Ishikawa (cell line): ENCODE measurements at regions not wholly inside any gene's neighbourhood (a gene's known extent, or its start where the extent isn't known, plus 50 kb on each side); places are given as distances from the start of the nearest gene placed in this dataset.
A peak's percentile ranks its signal among the peaks of the same experiment; 100 is the strongest.

ENCODE experiments used
- CEBPB ChIP-seq: IDR thresholded peaks from 2 replicates; pipeline ENCODE4 v1.6.1; 2012
- CREB1 ChIP-seq: IDR thresholded peaks from 2 replicates; pipeline ENCODE4 v1.6.1; 2012; ENCODE audit warnings: low read depth
- EGR1 ChIP-seq: IDR thresholded peaks from 2 replicates; pipeline ENCODE4 v1.6.1; 2012
- EP300 ChIP-seq: IDR thresholded peaks from 2 replicates; pipeline ENCODE4 v1.6.1; 2012; ENCODE audit warnings: borderline replicate concordance
- FOXM1 ChIP-seq: IDR thresholded peaks from 2 replicates; pipeline ENCODE4 v1.6.1; 2012; ENCODE audit warnings: low read depth, borderline replicate concordance
- MAX ChIP-seq: IDR thresholded peaks from 2 replicates; pipeline ENCODE4 v1.6.1; 2012
- NFIC ChIP-seq: IDR thresholded peaks from 2 replicates; pipeline ENCODE4 v1.6.1; 2012
- RAD21 ChIP-seq: IDR thresholded peaks from 2 replicates; pipeline ENCODE4 v1.6.1; 2012; ENCODE audit warnings: low read depth
- REST ChIP-seq: IDR thresholded peaks from 2 replicates; pipeline ENCODE4 v1.6.1; 2012; ENCODE audit warnings: low read depth, mild to moderate bottlenecking
- TAF1 ChIP-seq: IDR thresholded peaks from 2 replicates; pipeline ENCODE4 v1.6.1; 2012; ENCODE audit warnings: low read depth, mild to moderate bottlenecking
- TCF12 ChIP-seq: IDR thresholded peaks from 2 replicates; pipeline ENCODE4 v1.6.1; 2012; ENCODE audit warnings: low read depth
- TEAD4 ChIP-seq: IDR thresholded peaks from 2 replicates; pipeline ENCODE4 v1.6.1; 2012
- USF1 ChIP-seq: IDR thresholded peaks from 2 replicates; pipeline ENCODE4 v1.6.1; 2012
- YY1 ChIP-seq: IDR thresholded peaks from 2 replicates; pipeline ENCODE4 v1.6.1; 2012; ENCODE audit warnings: low read depth
- ZBTB7A ChIP-seq: IDR thresholded peaks from 2 replicates; pipeline ENCODE4 v1.6.1; 2012; ENCODE audit warnings: low read depth

GRCh38 chr14:23719225-23719985, 83.2 kb downstream of the DHRS2 start:
- TF ChIP-seq YY1 = no peak
- TF ChIP-seq MAX = no peak
- no peak for TF ChIP-seq RAD21
- no peak for TF ChIP-seq TAF1
- TF ChIP-seq TCF12 = no peak
- no peak for TF ChIP-seq EGR1

- TF ChIP-seq TCF12 (no peak), USF1 (no peak), EGR1 (no peak), ZBTB7A (no peak)
These were observed 86.5 kb downstream of the DHRS2 start for GRCh38 chr14:23722675-23723074.

GRCh38 chr14:23723911-23724310, 87.7 kb downstream of the DHRS2 start:
- TF ChIP-seq EGR1 (no peak), FOXM1 (no peak), YY1 (no peak), TEAD4 (no peak), TCF12 (no peak), RAD21 (no peak), NFIC (no peak), CEBPB (no peak), CREB1 (no peak), MAX (no peak), TAF1 (no peak)

- TF ChIP-seq TEAD4 = no peak
These were observed 89.4 kb downstream of the DHRS2 start for GRCh38 chr14:23725528-23725927.

GRCh38 chr14:23725980-23726710, 90.0 kb downstream of the DHRS2 start:
- TF ChIP-seq EGR1 (no peak), YY1 (no peak), EP300 (no peak), MAX (no peak), CREB1 (no peak), TEAD4 (no peak), REST (no peak), TCF12 (no peak), NFIC (no peak), FOXM1 (no peak), ZBTB7A (no peak), USF1 (no peak), RAD21 (no peak)

- TF ChIP-seq RAD21 (peak; percentile 74), ZBTB7A (no peak)
These were observed 91.6 kb downstream of the DHRS2 start for GRCh38 chr14:23727566-23728335.

- no peak for TF ChIP-seq EP300
- TF ChIP-seq TAF1 = no peak
- no peak for TF ChIP-seq RAD21
- TF ChIP-seq ZBTB7A = no peak
- no peak for TF ChIP-seq YY1
- TF ChIP-seq EGR1 = no peak
- no peak for TF ChIP-seq MAX
- TF ChIP-seq USF1 = no peak
- no peak for TF ChIP-seq CEBPB
- TF ChIP-seq CREB1 = no peak
- no peak for TF ChIP-seq REST
- no peak for TF ChIP-seq FOXM1
These were observed 92.6 kb downstream of the DHRS2 start for GRCh38 chr14:23728791-23729190.
